Stimulated activated CD8-positive, alpha-beta memory T cell treated with anti-CD3 and anti-CD28 coated beads, Interleukin-4, amount 100 ng/mL, for 48 hours (primary cell): ENCODE measurements at regions not wholly inside any gene's neighbourhood (a gene's known extent, or its start where the extent isn't known, plus 50 kb on each side); places are given as distances from the start of the nearest gene placed in this dataset.
"Not testable (repeated sequence)": the region's sequence is repeated elsewhere in the genome, so short reads cannot be mapped to it uniquely, and the experiment has no call there.

Experiments used
- DNase-seq: peaks from one replicate; pipeline ENCODE4 v3.0.0-alpha.2; 2020

GRCh38 chr12:124673801-124674617 is 106.6 kb upstream of the NCOR2 start:
- no peak for DNase-seq

GRCh38 chr12:124669271-124669721 is 101.9 kb upstream of the NCOR2 start:
- not testable (repeated sequence) for DNase-seq

GRCh38 chr12:124668602-124669001 is 101.2 kb upstream of the NCOR2 start:
- no peak for DNase-seq

GRCh38 chr12:124667506-124668326 is 100.3 kb upstream of the NCOR2 start:
- DNase-seq = no peak

GRCh38 chr12:124666722-124667259 is 99.4 kb upstream of the NCOR2 start:
- DNase-seq = no peak

- no peak for DNase-seq
Measured at GRCh38 chr12:124665511-124665910, 98.1 kb upstream of the NCOR2 start.

GRCh38 chr12:124664395-124665111 is 97.1 kb upstream of the NCOR2 start:
- no peak for DNase-seq

GRCh38 chr12:124663771-124664366 is 96.5 kb upstream of the NCOR2 start:
- DNase-seq = no peak

- DNase-seq = no peak
Measured at GRCh38 chr12:124663206-124663605, 95.8 kb upstream of the NCOR2 start.

GRCh38 chr12:124661341-124661740 is 93.9 kb upstream of the NCOR2 start:
- DNase-seq = no peak

GRCh38 chr12:124660851-124661250 is 93.4 kb upstream of the NCOR2 start:
- DNase-seq = no peak

GRCh38 chr12:124658806-124659402 is 91.5 kb upstream of the NCOR2 start:
- DNase-seq = no peak

GRCh38 chr12:124658302-124658701 is 90.9 kb upstream of the NCOR2 start:
- DNase-seq = no peak

- no peak for DNase-seq
Measured at GRCh38 chr12:124656947-124657434, 89.6 kb upstream of the NCOR2 start.

- no peak for DNase-seq
Measured at GRCh38 chr12:124655698-124656516, 88.5 kb upstream of the NCOR2 start.

- no peak for DNase-seq
Measured at GRCh38 chr12:124655048-124655697, 87.8 kb upstream of the NCOR2 start.

GRCh38 chr12:124654666-124655047 is 87.2 kb upstream of the NCOR2 start:
- DNase-seq = no peak

- no peak for DNase-seq
Measured at GRCh38 chr12:124653169-124653931, 85.9 kb upstream of the NCOR2 start.

GRCh38 chr12:124652661-124653060 is 85.2 kb upstream of the NCOR2 start:
- DNase-seq = no peak
